ENCODE measurements at regions not wholly inside any gene's neighbourhood (a gene's known extent, or its start where the extent isn't known, plus 50 kb on each side); places are given as distances from the start of the nearest gene placed in this dataset.

GRCh38 chr1:38283696-38284470 lies 237.3 kb upstream of the POU3F1 start:
- TF ChIP-seq CTCF (IDR thresholded peaks at IDR 0.05; ENCODE audit: insufficient read depth, low read length, poor library complexity, severe bottlenecking), result no peak
- no peak for TF ChIP-seq EZH2phosphoT487 (conservative IDR thresholded peaks at IDR 0.05; ENCODE audit: low read length)
